GM23248 (cell line): ENCODE measurements at regions not wholly inside any gene's neighbourhood (a gene's known extent, or its start where the extent isn't known, plus 50 kb on each side); places are given as distances from the start of the nearest gene placed in this dataset.

ENCODE experiments used
- DNase-seq: peaks from one replicate; pipeline ENCODE4 v3.0.0-alpha.2; 2015
- H2AFZ ChIP-seq: fragments of 200-600 bp; sonication (generic); 2 replicates; pipeline ENCODE4 v1.6.1; 2016; ENCODE audit warnings: antibody characterized with exemption
- H3F3A ChIP-seq: fragments of 200-600 bp; sonication (generic); 2 replicates; pipeline ENCODE4 v1.6.1; 2016; ENCODE audit warnings: mild to moderate bottlenecking, antibody characterized with exemption, mixed run types; ENCODE audit not compliant: insufficient read depth
- H3K27ac ChIP-seq: fragments of 200-600 bp; sonication (generic); 2 replicates; pipeline ENCODE4 v1.5.1; 2016; ENCODE audit warnings: mild to moderate bottlenecking
- H3K27me3 ChIP-seq: fragments of 200-600 bp; sonication (generic); replicated peaks from 2 replicates; pipeline ENCODE4 v1.6.1; 2016; ENCODE audit warnings: mild to moderate bottlenecking; ENCODE audit not compliant: insufficient read depth
- H3K36me3 ChIP-seq: fragments of 200-600 bp; sonication (generic); 2 replicates; pipeline ENCODE4 v1.6.1; 2016; ENCODE audit warnings: low read depth, mild to moderate bottlenecking
- H3K4me1 ChIP-seq: fragments of 200-600 bp; sonication (generic); 2 replicates; pipeline ENCODE4 v1.6.1; 2016; ENCODE audit warnings: mild to moderate bottlenecking; ENCODE audit not compliant: insufficient read depth
- H3K4me2 ChIP-seq: fragments of 200-600 bp; sonication (generic); one replicate; pipeline ENCODE4 v1.6.1; 2016; ENCODE audit warnings: mild to moderate bottlenecking; ENCODE audit not compliant: unreplicated experiment
- H3K4me3 ChIP-seq: fragments of 200-600 bp; sonication (generic); 2 replicates; pipeline ENCODE4 v1.5.1; 2016; ENCODE audit warnings: mild to moderate bottlenecking
- H3K79me2 ChIP-seq: fragments of 200-600 bp; sonication (generic); 2 replicates; pipeline ENCODE4 v1.6.1; 2016; ENCODE audit warnings: mild to moderate bottlenecking; ENCODE audit not compliant: insufficient read depth
- H3K9ac ChIP-seq: fragments of 200-600 bp; sonication (generic); 2 replicates; pipeline ENCODE4 v1.6.1; 2016; ENCODE audit warnings: mild to moderate bottlenecking
- H3K9me2 ChIP-seq: fragments of 200-600 bp; sonication (generic); 2 replicates; pipeline ENCODE4 v1.6.1; 2016; ENCODE audit warnings: mixed run types, mild to moderate bottlenecking, moderate library complexity; ENCODE audit not compliant: insufficient read depth
- H3K9me3 ChIP-seq: fragments of 200-600 bp; sonication (generic); one replicate; pipeline ENCODE4 v1.6.1; 2017; ENCODE audit warnings: low read depth
- H4K20me1 ChIP-seq: fragments of 200-600 bp; sonication (generic); 2 replicates; pipeline ENCODE4 v1.6.0; 2016; ENCODE audit not compliant: insufficient read depth
- EZH2 ChIP-seq: fragments of 200-600 bp; sonication (generic); IDR thresholded peaks from 2 replicates; pipeline ENCODE4 v1.6.1; 2018; ENCODE audit warnings: antibody characterized with exemption, mild to moderate bottlenecking; ENCODE audit not compliant: insufficient read depth, poor library complexity, severe bottlenecking
- EZH2phosphoT487 ChIP-seq: fragments of 200-600 bp; sonication (generic); IDR thresholded peaks from 2 replicates; pipeline ENCODE4 v1.6.1; 2018; ENCODE audit warnings: antibody characterized with exemption, moderate library complexity, mild to moderate bottlenecking, low read depth; ENCODE audit not compliant: insufficient read depth
- WGBS, 2 experiments: methylation state at CpG; one replicate each; pipeline ENCODE4 v1.1.6; 2015 to 2017; ENCODE audit warnings: low lambda C conversion rate in 2 of 2, low coverage in 1 of 2; ENCODE audit errors: missing lambda C conversion rate in 2 of 2; 5-methylcytosine and 5-hydroxymethylcytosine counted together
- in situ Hi-C: fragments of 300-500 bp; cut with MboI; formaldehyde crosslinking; loops from 2 replicates; pipeline ENCODE4 v1.15.0; 2020

GRCh38 chr1:191452586-191452985 is 705.7 kb upstream of the RGS18 start:
- no peak overlapping the region for H2AFZ ChIP-seq
- no peaks in the 10 kb centered on the region for H3K27me3 ChIP-seq
- no peaks in the 10 kb centered on the region for H4K20me1 ChIP-seq
- H3K79me2 ChIP-seq, result no peaks in the 10 kb centered on the region
- TF ChIP-seq EZH2 (no peak), EZH2phosphoT487 (no peak)
- no peaks in the 10 kb centered on the region for H3K4me1 ChIP-seq
- no peak overlapping the region for H3K4me2 ChIP-seq
- H3F3A ChIP-seq, result no peaks in the 10 kb centered on the region
- DNase-seq, result no peak
- no peaks in the 10 kb centered on the region for H3K9me2 ChIP-seq
- no peak overlapping the region for H3K27ac ChIP-seq
- no peaks in the 10 kb centered on the region for H3K9me3 ChIP-seq
- in situ Hi-C loops, result no loop called here
- 36 to 41% methylated on average over 5 of the region's 5 CpGs for WGBS, 2 experiments
- no peak overlapping the region for H3K4me3 ChIP-seq
- no peak overlapping the region for H3K9ac ChIP-seq
- H3K36me3 ChIP-seq, result no peaks in the 10 kb centered on the region

GRCh38 chr1:191453487-191453886 is 704.8 kb upstream of the RGS18 start:
- Histone ChIP-seq H3K9ac (no peak overlapping the region), H3K79me2 (no peaks in the 10 kb centered on the region), H3K9me3 (no peaks in the 10 kb centered on the region), H3K36me3 (no peaks in the 10 kb centered on the region), H3K4me3 (no peak overlapping the region), H3K27me3 (no peaks in the 10 kb centered on the region), H3K4me1 (no peaks in the 10 kb centered on the region), H3K4me2 (no peak overlapping the region), H2AFZ (no peak overlapping the region), H3K9me2 (no peaks in the 10 kb centered on the region), H3F3A (no peaks in the 10 kb centered on the region), H3K27ac (no peak overlapping the region), H4K20me1 (no peaks in the 10 kb centered on the region)
- no peak for DNase-seq
- 14 to 20% methylated on average over 2 of the region's 2 CpGs for WGBS, 2 experiments
- no peak for TF ChIP-seq EZH2
- TF ChIP-seq EZH2phosphoT487, result no peak
- in situ Hi-C loops, result no loop called here

- Histone ChIP-seq H3K4me1 (no peaks in the 10 kb centered on the region), H3K4me3 (no peak overlapping the region), H3K79me2 (no peaks in the 10 kb centered on the region), H3K9ac (no peak overlapping the region), H3F3A (no peaks in the 10 kb centered on the region), H2AFZ (no peak overlapping the region), H3K9me3 (no peaks in the 10 kb centered on the region), H3K9me2 (no peaks in the 10 kb centered on the region), H3K4me2 (no peak overlapping the region), H3K27me3 (no peaks in the 10 kb centered on the region), H3K36me3 (no peaks in the 10 kb centered on the region), H4K20me1 (no peaks in the 10 kb centered on the region), H3K27ac (no peak overlapping the region)
- no peak for TF ChIP-seq EZH2phosphoT487
- TF ChIP-seq EZH2, result no peak
- in situ Hi-C loops, result no loop called here
- DNase-seq, result no peak
- 8 to 13% methylated on average over 3 of the region's 3 CpGs for WGBS, 2 experiments
Observed at GRCh38 chr1:191457889-191458288, 700.4 kb upstream of the RGS18 start.

GRCh38 chr1:191460234-191460633 is 698.0 kb upstream of the RGS18 start:
- H3K4me2 ChIP-seq, result no peak overlapping the region
- no peak overlapping the region for H3K27ac ChIP-seq
- H3K4me3 ChIP-seq, result no peak overlapping the region
- no peaks in the 10 kb centered on the region for H4K20me1 ChIP-seq
- no peak overlapping the region for H3K9ac ChIP-seq
- no peaks in the 10 kb centered on the region for H3K79me2 ChIP-seq
- no peaks in the 10 kb centered on the region for H3K9me3 ChIP-seq
- H3K27me3 ChIP-seq, result no peaks in the 10 kb centered on the region
- H2AFZ ChIP-seq, result no peak overlapping the region
- no peak for TF ChIP-seq EZH2
- TF ChIP-seq EZH2phosphoT487, result no peak
- in situ Hi-C loops, result no loop called here
- no peaks in the 10 kb centered on the region for H3F3A ChIP-seq
- H3K4me1 ChIP-seq, result no peaks in the 10 kb centered on the region
- no peaks in the 10 kb centered on the region for H3K36me3 ChIP-seq
- no peaks in the 10 kb centered on the region for H3K9me2 ChIP-seq
- no peak for DNase-seq

- Histone ChIP-seq H3K79me2 (no peaks in the 10 kb centered on the region), H3K9me2 (no peaks in the 10 kb centered on the region), H3K4me2 (no peak overlapping the region), H2AFZ (no peak overlapping the region), H3K9ac (no peak overlapping the region), H3K4me1 (no peaks in the 10 kb centered on the region), H3K9me3 (no peaks in the 10 kb centered on the region), H3K27ac (no peak overlapping the region), H4K20me1 (no peaks in the 10 kb centered on the region), H3F3A (no peaks in the 10 kb centered on the region), H3K27me3 (no peaks in the 10 kb centered on the region), H3K4me3 (no peak overlapping the region), H3K36me3 (no peaks in the 10 kb centered on the region)
- 31 to 34% methylated on average over 3 of the region's 3 CpGs for WGBS, 2 experiments
- TF ChIP-seq EZH2phosphoT487 (no peak), EZH2 (no peak)
- no peak for DNase-seq
- in situ Hi-C loops, result no loop called here
Observed at GRCh38 chr1:191483988-191484387, 674.3 kb upstream of the RGS18 start.
